HT-29 (cell line): ENCODE measurements at regions not wholly inside any gene's neighbourhood (a gene's known extent, or its start where the extent isn't known, plus 50 kb on each side); places are given as distances from the start of the nearest gene placed in this dataset. TPM values are rescaled to one million over a fixed set of nuclear protein-coding genes. Genes with fewer than 3 reads are reported as not detected.
"Not testable (repeated sequence)": the region's sequence is repeated elsewhere in the genome, so short reads cannot be mapped to it uniquely, and the experiment has no call there.

Source experiments
- DNase-seq: peaks from one replicate; pipeline ENCODE4 v3.0.0-alpha.2; 2015; ENCODE audit warnings: low spot score
- small RNA-seq: library from RNA; depleted of rRNA; stranded (forward); fragments of <200 nt; gene quantifications from one replicate; pipeline ENCODE3, GENCODE V24; 2014

- DNase-seq, result no peak
Observed at GRCh38 chr20:53647286-53647821, 53.7 kb upstream of the ZNF217 start.

GRCh38 chr20:53646550-53646949, 52.9 kb upstream of the ZNF217 start:
- DNase-seq, result no peak

- DNase-seq, result no peak
Observed at GRCh38 chr20:53645582-53645897, 51.9 kb upstream of the ZNF217 start.

- DNase-seq, result not testable (repeated sequence)
Observed at GRCh38 chr20:53644108-53644507, 50.5 kb upstream of the ZNF217 start.

Small RNA genes in the stretch of these regions (small RNA-seq; reads per million reads assigned to genes)
- not detected for gene RNU7-14P
